ENCODE measurements at regions not wholly inside any gene's neighbourhood (a gene's known extent, or its start where the extent isn't known, plus 50 kb on each side); places are given as distances from the start of the nearest gene placed in this dataset.

- H3K9me3 Mint-ChIP-seq (ENCODE audit: low read depth), result no peaks in the 10 kb centered on the region
- H3K4me3 Mint-ChIP-seq, result no peak overlapping the region
- no peaks in the 10 kb centered on the region for H3K36me3 Mint-ChIP-seq
- no peak overlapping the region for H3K27ac Mint-ChIP-seq
- H3K27me3 Mint-ChIP-seq, result no peaks in the 10 kb centered on the region
- CTCF ChIA-PET, result no interaction called here
- ATAC-seq, result no peak
- H3K4me1 Mint-ChIP-seq, result no peaks in the 10 kb centered on the region
- no peak for DNase-seq
Measured at GRCh38 chr20:54305421-54305820, 97.5 kb downstream of the PFDN4 start.

- Mint-ChIP-seq H3K36me3 (no peaks in the 10 kb centered on the region), H3K4me3 (no peak overlapping the region), H3K27me3 (no peaks in the 10 kb centered on the region), H3K4me1 (no peaks in the 10 kb centered on the region), H3K27ac (no peak overlapping the region), H3K9me3 (ENCODE audit: low read depth) (no peaks in the 10 kb centered on the region)
- DNase-seq (no peak), ATAC-seq (no peak)
- CTCF ChIA-PET, result no interaction called here
Measured at GRCh38 chr20:54306985-54307710, 99.3 kb downstream of the PFDN4 start.

- H3K9me3 Mint-ChIP-seq (ENCODE audit: low read depth), result no peaks in the 10 kb centered on the region
- no peak for ATAC-seq
Measured at GRCh38 chr20:54308804-54309203, 100.9 kb downstream of the PFDN4 start.

GRCh38 chr20:54318892-54319291 lies 111.0 kb downstream of the PFDN4 start:
- H3K9me3 Mint-ChIP-seq (ENCODE audit: low read depth), result no peaks in the 10 kb centered on the region
- H3K27ac Mint-ChIP-seq, result no peak overlapping the region
- ATAC-seq (no peak), DNase-seq (no peak)
- CTCF ChIA-PET, result no interaction called here
- H3K4me3 Mint-ChIP-seq, result no peak overlapping the region
- no peaks in the 10 kb centered on the region for H3K4me1 Mint-ChIP-seq
- H3K36me3 Mint-ChIP-seq, result no peaks in the 10 kb centered on the region
- H3K27me3 Mint-ChIP-seq, result no peaks in the 10 kb centered on the region

More at GRCh38 chr20:54308804-54309203, 100.9 kb downstream of the PFDN4 start:
- H3K27ac Mint-ChIP-seq, result no peak overlapping the region
- DNase-seq, result no peak
- H3K4me1 Mint-ChIP-seq, result no peaks in the 10 kb centered on the region
- no peak overlapping the region for H3K4me3 Mint-ChIP-seq
- CTCF ChIA-PET, result interaction anchor here (0.9 to 1.2 kb wide), 2 partner anchors 8 to 15 kb away, joined by 3 read pairs; no protein-coding TSS in a partner anchor
- H3K36me3 Mint-ChIP-seq, result no peaks in the 10 kb centered on the region
- H3K27me3 Mint-ChIP-seq, result no peaks in the 10 kb centered on the region

- CTCF ChIA-PET, result interaction anchor here (1.0 kb wide), 1 partner anchor 18 kb away, joined by 3 read pairs; no protein-coding TSS in a partner anchor
- no peak for DNase-seq
- no peaks in the 10 kb centered on the region for H3K9me3 Mint-ChIP-seq (ENCODE audit: low read depth)
- H3K4me3 Mint-ChIP-seq, result no peak overlapping the region
- ATAC-seq, result no peak
- H3K27ac Mint-ChIP-seq, result peak overlapping the region; percentile 11
- no peaks in the 10 kb centered on the region for H3K36me3 Mint-ChIP-seq
- no peaks in the 10 kb centered on the region for H3K27me3 Mint-ChIP-seq
- no peaks in the 10 kb centered on the region for H3K4me1 Mint-ChIP-seq
Measured at GRCh38 chr20:54320148-54320607, 112.3 kb downstream of the PFDN4 start.

- CTCF ChIA-PET, result no interaction called here
Measured at GRCh38 chr20:54321352-54322087, 113.6 kb downstream of the PFDN4 start.

GRCh38 chr20:54323227-54323734 lies 115.4 kb downstream of the PFDN4 start:
- Mint-ChIP-seq H3K27ac (no peak overlapping the region), H3K4me1 (no peaks in the 10 kb centered on the region), H3K4me3 (no peak overlapping the region), H3K36me3 (no peaks in the 10 kb centered on the region), H3K27me3 (no peaks in the 10 kb centered on the region), H3K9me3 (ENCODE audit: low read depth) (no peaks in the 10 kb centered on the region)
- DNase-seq, result no peak
- no peak for ATAC-seq
- CTCF ChIA-PET, result no interaction called here

More at GRCh38 chr20:54321352-54322087, 113.6 kb downstream of the PFDN4 start:
- Mint-ChIP-seq H3K27me3 (no peaks in the 10 kb centered on the region), H3K4me1 (no peaks in the 10 kb centered on the region), H3K36me3 (no peaks in the 10 kb centered on the region), H3K9me3 (ENCODE audit: low read depth) (no peaks in the 10 kb centered on the region), H3K4me3 (no peak overlapping the region), H3K27ac (no peak overlapping the region)
- DNase-seq, result no peak
- no peak for ATAC-seq

GRCh38 chr20:54324041-54324440 lies 116.2 kb downstream of the PFDN4 start:
- DNase-seq, result no peak
- Mint-ChIP-seq H3K9me3 (ENCODE audit: low read depth) (no peaks in the 10 kb centered on the region), H3K4me1 (no peaks in the 10 kb centered on the region), H3K27me3 (no peaks in the 10 kb centered on the region), H3K27ac (no peak overlapping the region), H3K36me3 (no peaks in the 10 kb centered on the region), H3K4me3 (no peak overlapping the region)
- CTCF ChIA-PET, result no interaction called here
- no peak for ATAC-seq

- DNase-seq (no peak), ATAC-seq (no peak)
- H3K4me1 Mint-ChIP-seq, result no peaks in the 10 kb centered on the region
- no peaks in the 10 kb centered on the region for H3K36me3 Mint-ChIP-seq
- no peaks in the 10 kb centered on the region for H3K9me3 Mint-ChIP-seq (ENCODE audit: low read depth)
- no peak overlapping the region for H3K4me3 Mint-ChIP-seq
- CTCF ChIA-PET, result no interaction called here
- H3K27me3 Mint-ChIP-seq, result no peaks in the 10 kb centered on the region
- no peak overlapping the region for H3K27ac Mint-ChIP-seq
Measured at GRCh38 chr20:54324652-54325285, 116.9 kb downstream of the PFDN4 start.

- no peaks in the 10 kb centered on the region for H3K4me1 Mint-ChIP-seq
- no peaks in the 10 kb centered on the region for H3K27me3 Mint-ChIP-seq
- no peak overlapping the region for H3K27ac Mint-ChIP-seq
- DNase-seq (no peak), ATAC-seq (no peak)
- CTCF ChIA-PET, result no interaction called here
- no peaks in the 10 kb centered on the region for H3K9me3 Mint-ChIP-seq (ENCODE audit: low read depth)
- peaks cover 1% of the 10 kb centered on the region for H3K36me3 Mint-ChIP-seq
- H3K4me3 Mint-ChIP-seq, result no peak overlapping the region
Measured at GRCh38 chr20:54335299-54335698, 127.4 kb downstream of the PFDN4 start.

GRCh38 chr20:54337144-54337543 lies 129.3 kb downstream of the PFDN4 start:
- no peaks in the 10 kb centered on the region for H3K9me3 Mint-ChIP-seq (ENCODE audit: low read depth)
- DNase-seq (no peak), ATAC-seq (no peak)
- H3K4me1 Mint-ChIP-seq, result no peaks in the 10 kb centered on the region
- CTCF ChIA-PET, result no interaction called here
- peaks cover 2% of the 10 kb centered on the region for H3K36me3 Mint-ChIP-seq
- H3K4me3 Mint-ChIP-seq, result no peak overlapping the region
- no peak overlapping the region for H3K27ac Mint-ChIP-seq
- H3K27me3 Mint-ChIP-seq, result no peaks in the 10 kb centered on the region

GRCh38 chr20:54339093-54339492 lies 131.2 kb downstream of the PFDN4 start:
- no peak for ATAC-seq

GRCh38 chr20:54340206-54340605 lies 132.3 kb downstream of the PFDN4 start:
- Mint-ChIP-seq H3K36me3 (peaks cover 2% of the 10 kb centered on the region), H3K27ac (no peak overlapping the region), H3K4me1 (peaks cover 2% of the 10 kb centered on the region), H3K9me3 (ENCODE audit: low read depth) (no peaks in the 10 kb centered on the region), H3K27me3 (no peaks in the 10 kb centered on the region), H3K4me3 (no peak overlapping the region)
- CTCF ChIA-PET, result no interaction called here
- ATAC-seq (no peak), DNase-seq (no peak)

More at GRCh38 chr20:54339093-54339492, 131.2 kb downstream of the PFDN4 start:
- CTCF ChIA-PET, result no interaction called here
- H3K4me3 Mint-ChIP-seq, result no peak overlapping the region
- no peaks in the 10 kb centered on the region for H3K27me3 Mint-ChIP-seq
- H3K4me1 Mint-ChIP-seq, result no peaks in the 10 kb centered on the region
- no peak for DNase-seq
- no peaks in the 10 kb centered on the region for H3K9me3 Mint-ChIP-seq (ENCODE audit: low read depth)
- peak overlapping the region; percentile 22 for H3K27ac Mint-ChIP-seq
- H3K36me3 Mint-ChIP-seq, result peaks cover 2% of the 10 kb centered on the region
